Astrocyte of the spinal cord (primary cell): ENCODE measurements at regions not wholly inside any gene's neighbourhood (a gene's known extent, or its start where the extent isn't known, plus 50 kb on each side); places are given as distances from the start of the nearest gene placed in this dataset.
A peak's percentile ranks its signal among the peaks of the same experiment; 100 is the strongest.
"Not testable (repeated sequence)": the region's sequence is repeated elsewhere in the genome, so short reads cannot be mapped to it uniquely, and the experiment has no call there.

Experiments
- DNase-seq: peaks from one replicate; pipeline ENCODE4 v3.0.0; 2011; ENCODE audit warnings: low read depth, low spot score
- H3K4me3 ChIP-seq: 2 replicates; pipeline ENCODE4 v1.5.1; 2011; ENCODE audit warnings: low read depth, mild to moderate bottlenecking, low read length, moderate library complexity
- CTCF ChIP-seq: IDR thresholded peaks from 2 replicates; pipeline ENCODE4 v1.5.1; 2012; ENCODE audit warnings: low read depth, mild to moderate bottlenecking, low read length, inconsistent platforms
- in situ Hi-C: cut with HindIII; loops from 2 replicates; pipeline ENCODE4 v1.10.0; 2017; ENCODE audit warnings: low sequenced_read_pairs

DNA sequence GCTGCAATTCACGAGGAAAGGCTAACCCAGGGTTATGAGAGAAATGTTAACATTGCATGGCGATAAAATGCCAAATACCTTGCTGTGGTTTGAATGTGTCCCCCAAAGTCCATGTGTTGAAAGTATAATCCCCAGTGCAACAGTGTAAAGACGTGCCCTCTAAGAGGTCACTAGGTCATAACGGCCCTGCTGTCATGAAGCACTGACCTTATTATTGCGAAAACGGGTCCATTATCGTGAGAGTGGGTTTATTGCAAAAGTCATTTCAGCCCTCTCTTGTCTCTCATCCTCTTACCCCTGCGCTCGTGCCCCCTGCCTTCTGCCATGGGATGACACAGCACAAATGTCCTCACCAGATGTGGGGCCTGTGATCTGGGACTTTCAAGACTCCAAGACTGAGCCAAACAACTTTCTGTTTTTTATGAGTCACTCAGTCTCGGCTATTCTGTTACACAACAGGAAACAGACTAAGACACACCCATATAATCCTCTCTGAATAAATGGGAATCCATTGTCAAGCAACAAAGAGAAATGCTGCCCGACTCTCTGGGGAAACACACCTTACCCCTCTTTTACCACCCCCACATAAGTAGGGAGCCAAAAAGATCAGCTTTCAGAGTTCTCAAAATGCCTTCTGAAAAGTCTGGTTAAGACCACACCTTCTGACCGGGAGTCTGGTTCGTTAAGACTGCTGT is 73.1 kb upstream of the UCN3 start:
- H3K4me3 ChIP-seq = no peak overlapping the region
- DNase-seq = peak; percentile 62
- in situ Hi-C loops = no loop called here
- TF ChIP-seq CTCF = no peak

DNA sequence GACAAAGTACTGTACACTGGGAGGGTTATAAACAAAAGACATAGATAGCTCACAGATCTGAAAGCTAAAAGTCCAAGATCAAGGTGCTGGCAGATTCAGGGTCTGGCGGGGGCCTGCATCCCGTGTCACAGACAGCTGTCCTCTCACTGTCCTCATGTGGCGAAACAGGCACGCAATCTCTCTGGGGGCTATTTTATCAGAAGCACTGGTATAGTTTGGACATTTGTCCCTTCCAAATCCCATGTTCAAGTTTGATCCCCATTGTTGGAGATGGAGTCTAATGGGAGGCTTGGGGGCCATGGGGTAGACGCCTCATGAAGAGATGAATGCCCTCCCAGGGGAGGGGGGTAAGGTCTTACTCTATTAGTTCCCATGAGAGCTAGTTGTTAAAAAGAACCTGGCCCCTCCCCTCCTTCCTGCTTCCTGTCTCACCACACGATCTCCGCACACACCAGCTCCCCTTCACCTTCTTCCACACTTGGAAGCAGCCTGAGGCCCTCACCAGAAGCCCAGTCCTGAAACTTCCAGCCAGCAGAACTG is 72.5 kb upstream of the UCN3 start:
- DNase-seq = no peak
- no peak overlapping the region for H3K4me3 ChIP-seq
- in situ Hi-C loops = no loop called here
- TF ChIP-seq CTCF = no peak

GRCh38 chr10:5292970-5293369 is 71.8 kb upstream of the UCN3 start:
- DNase-seq, H3K4me3 ChIP-seq, in situ Hi-C loops: not testable (repeated sequence)

- in situ Hi-C loops = no loop called here
- DNase-seq = peak; percentile 23
- no peak overlapping the region for H3K4me3 ChIP-seq
These were observed 70.8 kb upstream of the UCN3 start for GRCh38 chr10:5293691-5294550.

DNA sequence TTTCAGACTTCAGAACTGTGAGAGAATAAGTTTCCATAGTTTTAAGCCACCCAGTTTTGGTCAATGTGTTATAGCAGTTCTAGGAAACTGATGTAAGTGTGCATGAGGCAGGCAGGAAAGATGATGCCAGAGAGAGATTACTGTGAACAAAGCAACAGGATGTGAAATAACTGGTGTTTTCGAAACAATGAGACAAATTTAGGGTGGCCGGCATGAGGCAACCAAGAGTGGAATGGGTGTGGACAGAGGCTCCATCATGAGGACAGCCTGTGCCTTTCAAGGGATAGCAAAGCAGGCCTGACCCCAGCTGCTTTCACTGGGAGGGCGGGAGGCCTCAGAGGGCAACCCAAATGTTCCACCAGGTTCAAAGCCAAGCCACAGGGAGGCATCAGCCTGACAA is 67.3 kb upstream of the UCN3 start:
- no peak overlapping the region for H3K4me3 ChIP-seq
- no peak for DNase-seq
- in situ Hi-C loops = no loop called here
- no peak for TF ChIP-seq CTCF

More at GRCh38 chr10:5293691-5294550, 70.8 kb upstream of the UCN3 start:
- peak; percentile 62 for TF ChIP-seq CTCF

DNA sequence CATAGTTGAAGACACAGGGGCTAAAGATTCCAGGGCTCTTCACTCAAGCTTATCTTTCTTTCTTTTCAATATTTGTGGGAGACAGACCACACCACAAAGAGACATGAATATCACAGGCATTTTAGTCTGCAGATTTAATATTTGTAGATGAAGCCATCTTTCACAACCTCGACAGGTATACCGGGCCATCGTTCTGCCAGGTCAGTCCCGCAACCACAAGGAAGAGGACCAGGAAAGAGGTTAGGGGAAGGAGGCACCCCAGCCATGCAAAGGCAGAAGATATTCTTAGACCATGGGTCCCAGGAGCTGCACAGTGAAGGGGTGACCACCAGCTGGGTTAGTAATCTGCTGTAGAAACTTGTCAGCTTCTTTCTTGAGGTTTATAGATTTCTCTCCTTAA is 66.8 kb upstream of the UCN3 start:
- H3K4me3 ChIP-seq = no peak overlapping the region
- in situ Hi-C loops = no loop called here
- TF ChIP-seq CTCF = no peak
- DNase-seq = no peak

DNA sequence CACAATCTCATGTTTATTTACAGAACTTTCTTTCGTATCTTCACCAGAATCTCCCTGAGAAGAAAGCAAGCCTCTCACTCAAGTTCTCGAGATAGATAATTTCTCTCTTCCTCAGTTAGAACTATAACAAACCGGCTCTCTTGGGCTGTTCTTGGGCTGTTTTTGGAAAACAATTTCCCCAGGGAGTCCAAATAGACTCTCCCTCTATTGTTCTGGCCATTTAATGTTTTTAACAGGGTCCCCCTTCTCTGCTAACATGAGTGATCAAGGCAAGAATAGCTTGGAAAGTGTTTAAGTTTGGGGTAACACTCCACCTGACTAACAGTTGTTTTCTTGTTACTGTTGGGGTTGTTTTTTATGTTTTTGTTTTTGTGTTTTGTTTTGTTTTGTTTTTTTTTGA is 64.8 kb upstream of the UCN3 start:
- in situ Hi-C loops = no loop called here

More for the DNA sequence above, 64.8 kb upstream of the UCN3 start:
- no peak for TF ChIP-seq CTCF
- H3K4me3 ChIP-seq = no peak overlapping the region
- no peak for DNase-seq
